Omental fat pad (tissue), 3 donors: ENCODE measurements at regions not wholly inside any gene's neighbourhood (a gene's known extent, or its start where the extent isn't known, plus 50 kb on each side); places are given as distances from the start of the nearest gene placed in this dataset.

Experiments used
- ATAC-seq: fragments of 150-250 bp; one replicate; pipeline ENCODE4 v1.9.1; 2016; ENCODE audit warnings: mild to moderate bottlenecking, moderate library complexity; ENCODE audit not compliant: low FRiP score
- DNase-seq: peaks from one replicate; pipeline ENCODE4 v3.0.0-alpha.2; 2019; ENCODE audit warnings: low spot score
- TF ChIP-seq, protein P1 (sequence below), 3 donors: fragments of 450-650 bp; IDR thresholded peaks; one replicate each; pipeline ENCODE4 v1.5.1; 2016 to 2017; ENCODE audit warnings: antibody characterized with exemption in 3 of 3, mild to moderate bottlenecking in 3 of 3, moderate library complexity in 2 of 3

- DNase-seq (no peak), ATAC-seq (no peak)
- TF ChIP-seq, protein P1, sequence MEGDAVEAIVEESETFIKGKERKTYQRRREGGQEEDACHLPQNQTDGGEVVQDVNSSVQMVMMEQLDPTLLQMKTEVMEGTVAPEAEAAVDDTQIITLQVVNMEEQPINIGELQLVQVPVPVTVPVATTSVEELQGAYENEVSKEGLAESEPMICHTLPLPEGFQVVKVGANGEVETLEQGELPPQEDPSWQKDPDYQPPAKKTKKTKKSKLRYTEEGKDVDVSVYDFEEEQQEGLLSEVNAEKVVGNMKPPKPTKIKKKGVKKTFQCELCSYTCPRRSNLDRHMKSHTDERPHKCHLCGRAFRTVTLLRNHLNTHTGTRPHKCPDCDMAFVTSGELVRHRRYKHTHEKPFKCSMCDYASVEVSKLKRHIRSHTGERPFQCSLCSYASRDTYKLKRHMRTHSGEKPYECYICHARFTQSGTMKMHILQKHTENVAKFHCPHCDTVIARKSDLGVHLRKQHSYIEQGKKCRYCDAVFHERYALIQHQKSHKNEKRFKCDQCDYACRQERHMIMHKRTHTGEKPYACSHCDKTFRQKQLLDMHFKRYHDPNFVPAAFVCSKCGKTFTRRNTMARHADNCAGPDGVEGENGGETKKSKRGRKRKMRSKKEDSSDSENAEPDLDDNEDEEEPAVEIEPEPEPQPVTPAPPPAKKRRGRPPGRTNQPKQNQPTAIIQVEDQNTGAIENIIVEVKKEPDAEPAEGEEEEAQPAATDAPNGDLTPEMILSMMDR (IDR thresholded peaks at IDR 0.05): no peak
Observed at GRCh38 chr5:43903129-43903528, 300.1 kb downstream of the NNT start.

DNA sequence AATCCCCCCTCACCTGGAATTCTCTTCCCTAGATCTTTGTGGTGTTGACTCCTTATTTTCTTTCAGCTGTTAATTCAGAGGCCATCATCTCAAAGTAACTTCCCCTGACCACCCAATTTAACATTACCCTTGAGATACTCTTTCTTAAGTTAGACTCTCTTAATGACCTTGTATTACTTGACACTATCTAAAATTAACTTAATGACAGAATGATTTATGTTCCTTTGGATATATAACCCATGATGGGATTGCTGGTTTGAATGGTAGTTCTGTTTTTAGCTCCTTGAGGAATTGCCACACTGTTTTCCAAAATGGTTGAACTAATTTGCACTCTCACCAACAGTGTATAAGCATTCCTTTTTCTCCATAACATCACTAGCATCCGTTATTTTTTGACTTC lies 298.0 kb downstream of the NNT start:
- TF ChIP-seq, protein P1 (IDR thresholded peaks at IDR 0.05): no peak
- ATAC-seq: no peak
- DNase-seq: no peak

DNA sequence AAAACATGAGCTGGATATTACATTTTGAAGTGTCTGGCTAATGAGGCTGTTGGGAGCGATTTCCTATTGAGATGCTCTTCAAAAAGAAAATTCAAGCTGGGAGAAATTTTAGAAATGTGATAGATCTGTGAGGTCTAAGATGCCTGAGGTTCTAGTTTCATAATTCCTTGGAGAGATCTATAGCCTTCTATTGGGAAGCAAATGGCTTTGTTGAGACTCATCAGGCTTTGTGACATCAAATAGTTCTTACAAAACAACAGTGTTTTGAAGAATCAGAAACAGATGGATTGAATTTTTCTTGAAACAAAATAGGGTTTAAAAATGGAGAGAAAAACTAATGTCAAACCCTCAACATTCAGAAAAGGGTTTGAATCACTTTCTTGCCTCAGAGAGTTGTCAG lies 292.9 kb downstream of the NNT start:
- DNase-seq (no peak), ATAC-seq (no peak)
- TF ChIP-seq, protein P1 (IDR thresholded peaks at IDR 0.05): no peak

DNA sequence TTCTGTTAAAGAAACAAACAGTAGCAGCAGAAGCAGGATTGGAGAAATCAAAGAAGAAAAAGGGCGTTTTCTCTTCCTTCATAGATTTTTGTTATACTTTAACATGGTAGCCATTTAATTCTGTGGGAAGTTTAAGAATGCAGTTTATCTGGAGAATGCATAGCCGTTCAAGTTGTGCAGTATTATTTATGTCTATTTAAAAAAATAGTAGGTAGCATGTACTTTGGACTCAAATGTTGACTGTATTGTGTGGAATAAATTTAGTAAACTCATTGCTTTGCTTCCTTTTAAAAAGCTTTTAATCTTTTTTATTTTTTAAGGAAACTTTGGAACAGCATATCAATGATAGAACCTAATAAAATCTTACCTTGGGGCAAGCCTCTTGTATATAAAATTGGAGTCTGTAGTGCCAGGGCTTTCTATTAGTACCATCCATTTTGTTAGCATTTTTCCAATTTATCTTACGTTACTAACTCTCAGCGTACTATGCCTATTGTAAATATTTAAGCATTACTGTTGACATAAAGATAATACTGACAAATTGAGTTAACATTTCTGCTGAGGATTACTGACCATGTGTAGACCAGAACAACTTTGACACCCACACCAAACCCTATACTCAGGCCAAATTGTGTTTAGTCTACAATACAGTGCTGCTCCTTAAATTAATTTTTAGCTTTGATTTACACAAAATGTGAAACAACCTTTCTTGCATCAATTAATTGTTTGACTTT lies 291.1 kb downstream of the NNT start:
- ATAC-seq: no peak
- no peak for DNase-seq

GRCh38 chr5:43891112-43891511 lies 288.1 kb downstream of the NNT start:
- ATAC-seq (no peak), DNase-seq (no peak)
- TF ChIP-seq, protein P1 (IDR thresholded peaks at IDR 0.05): no peak

More for the DNA sequence above, 291.1 kb downstream of the NNT start:
- TF ChIP-seq, protein P1 (IDR thresholded peaks at IDR 0.05): no peak

DNA sequence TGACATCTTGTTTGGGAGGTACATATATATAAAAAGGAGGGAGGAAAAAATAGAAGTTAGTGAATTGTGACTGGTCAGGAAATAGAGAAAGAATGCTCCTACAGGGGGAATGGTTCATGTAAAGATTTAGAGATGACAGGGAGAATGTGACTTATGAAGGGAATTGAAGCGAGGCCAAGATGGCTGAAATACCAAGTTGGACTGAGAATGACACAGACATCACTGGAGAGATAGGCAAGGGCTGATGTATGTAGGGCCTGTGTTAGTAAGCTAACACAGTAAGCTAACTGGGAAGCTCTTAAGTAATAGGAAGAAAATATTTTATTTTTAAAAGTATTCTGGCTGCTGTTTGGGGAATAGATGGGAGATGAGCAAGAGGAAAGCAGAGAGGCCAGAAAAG lies 286.3 kb downstream of the NNT start:
- ATAC-seq: no peak

GRCh38 chr5:43875741-43876140 lies 272.8 kb downstream of the NNT start:
- ATAC-seq (no peak), DNase-seq (no peak)
- TF ChIP-seq, protein P1 (IDR thresholded peaks at IDR 0.05): no peak

More for the DNA sequence above, 286.3 kb downstream of the NNT start:
- DNase-seq: no peak
- TF ChIP-seq, protein P1 (IDR thresholded peaks at IDR 0.05): no peak
